ENCODE measurements at regions not wholly inside any gene's neighbourhood (a gene's known extent, or its start where the extent isn't known, plus 50 kb on each side); places are given as distances from the start of the nearest gene placed in this dataset.

DNA sequence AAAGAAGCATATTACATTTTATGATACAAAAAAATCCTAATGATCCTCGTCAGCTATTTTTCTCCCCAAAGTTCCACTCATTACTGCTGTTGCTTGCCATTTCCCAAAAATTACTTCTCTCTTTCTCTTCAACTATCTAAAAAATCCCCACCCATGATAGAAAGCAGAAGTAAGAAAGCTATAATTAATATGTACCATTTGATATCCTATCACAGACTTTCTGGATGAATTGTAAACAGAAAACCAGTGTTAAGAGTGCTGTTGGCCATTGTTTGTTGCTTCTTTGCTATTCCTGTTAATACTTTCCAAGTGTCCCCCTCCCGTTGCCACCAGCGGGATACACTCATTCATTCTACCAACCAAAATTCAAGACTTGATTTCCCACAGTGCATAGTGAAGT lies 136.3 kb upstream of the SMARCA2 start:
- TF ChIP-seq POLR2A (IDR thresholded peaks at IDR 0.05; ENCODE audit: extremely low read depth, insufficient read length) (no peak), CTCF (IDR thresholded peaks at IDR 0.05; ENCODE audit: low read depth, low read length) (no peak), MYC (IDR thresholded peaks at IDR 0.05; ENCODE audit: low read depth, low read length) (no peak)
- TF ChIP-seq, protein P1, sequence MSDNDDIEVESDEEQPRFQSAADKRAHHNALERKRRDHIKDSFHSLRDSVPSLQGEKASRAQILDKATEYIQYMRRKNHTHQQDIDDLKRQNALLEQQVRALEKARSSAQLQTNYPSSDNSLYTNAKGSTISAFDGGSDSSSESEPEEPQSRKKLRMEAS (IDR thresholded peaks at IDR 0.05; ENCODE audit: low read depth, low read length), result no peak
- DNase-seq (ENCODE audit: low read depth), result no peak
- no peak overlapping the region for H3K4me3 ChIP-seq (ENCODE audit: low read depth, low read length)

DNA sequence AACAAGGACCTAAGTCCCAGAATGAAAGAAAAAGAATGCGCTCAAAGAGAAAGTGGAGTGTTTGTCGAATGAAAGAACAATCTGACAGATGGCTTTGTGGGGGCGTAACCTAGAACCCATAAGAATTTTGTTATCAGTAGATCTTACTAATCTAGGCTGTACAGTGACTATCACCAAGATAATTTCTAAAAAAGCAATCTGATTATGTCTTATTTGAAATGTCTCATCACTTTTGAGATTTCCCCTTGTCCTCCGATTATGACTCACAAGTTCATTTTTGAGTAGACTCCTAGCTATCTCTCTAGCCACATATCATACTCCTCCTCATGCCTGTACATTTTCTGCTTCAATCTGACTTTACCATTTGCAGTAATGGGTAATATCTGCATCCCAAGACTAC lies 135.6 kb upstream of the SMARCA2 start:
- no peak for DNase-seq (ENCODE audit: low read depth)
- no peak overlapping the region for H3K4me3 ChIP-seq (ENCODE audit: low read depth, low read length)
- no peak for TF ChIP-seq CTCF (IDR thresholded peaks at IDR 0.05; ENCODE audit: low read depth, low read length)
- TF ChIP-seq POLR2A (IDR thresholded peaks at IDR 0.05; ENCODE audit: extremely low read depth, insufficient read length), result no peak
- TF ChIP-seq, protein P1 (IDR thresholded peaks at IDR 0.05; ENCODE audit: low read depth, low read length), result no peak
- no peak for TF ChIP-seq MYC (IDR thresholded peaks at IDR 0.05; ENCODE audit: low read depth, low read length)

DNA sequence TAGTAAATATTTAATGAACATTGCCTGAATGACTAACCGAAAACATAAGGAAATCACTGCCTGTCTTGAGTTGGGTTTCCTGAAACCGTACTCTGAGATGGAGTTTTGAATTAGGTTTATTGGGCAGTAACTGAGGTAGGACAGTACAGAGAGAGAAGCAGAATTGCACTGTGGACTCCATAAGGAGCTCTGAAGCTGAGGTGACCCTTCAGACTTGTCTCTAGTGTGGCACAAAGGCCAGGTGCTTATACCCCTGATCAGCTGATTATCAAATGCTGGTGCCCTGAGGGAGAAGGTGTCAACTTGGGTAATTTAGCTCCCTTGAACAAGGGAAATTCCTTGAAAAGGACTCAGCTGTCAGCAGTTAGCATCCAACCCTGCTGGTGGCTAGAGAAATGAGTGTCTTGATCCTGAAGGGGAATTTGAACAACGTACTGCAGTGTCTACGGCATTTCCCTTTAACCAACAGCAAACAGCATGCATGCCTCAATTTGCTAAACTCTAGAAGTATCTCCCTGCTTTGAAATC lies 135.0 kb upstream of the SMARCA2 start:
- no peak for DNase-seq (ENCODE audit: low read depth)

DNA sequence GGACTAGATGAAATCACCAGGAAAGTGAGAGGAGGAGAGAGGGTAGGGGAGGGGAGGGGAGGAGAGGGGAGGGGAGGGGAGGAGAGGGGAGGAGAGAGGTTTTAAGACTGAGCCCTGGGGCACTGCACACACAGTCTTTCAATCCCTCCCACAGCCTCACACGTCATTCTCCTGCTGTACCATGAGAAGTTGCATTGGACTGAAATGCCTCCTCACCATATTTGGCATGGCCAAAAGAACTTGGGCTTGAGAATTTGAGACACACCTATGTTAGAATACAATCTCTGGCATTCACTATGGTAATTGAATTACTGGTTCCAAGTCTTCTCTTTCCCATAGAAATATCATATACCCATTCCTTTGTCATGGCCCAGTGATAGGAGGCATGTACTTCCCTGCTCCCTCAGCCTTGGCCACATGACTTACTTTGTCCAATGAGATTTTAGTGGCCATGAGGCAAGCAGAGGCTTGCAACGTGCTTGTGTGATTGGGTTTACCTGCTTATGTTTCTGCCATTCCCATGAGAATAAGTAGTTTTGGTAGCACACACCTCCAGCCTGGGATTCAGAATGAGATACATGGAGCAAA lies 133.3 kb upstream of the SMARCA2 start:
- no peak overlapping the region for H3K4me3 ChIP-seq (ENCODE audit: low read depth, low read length)
- DNase-seq (ENCODE audit: low read depth), result no peak
- TF ChIP-seq MYC (IDR thresholded peaks at IDR 0.05; ENCODE audit: low read depth, low read length) (no peak), CTCF (IDR thresholded peaks at IDR 0.05; ENCODE audit: low read depth, low read length) (no peak), POLR2A (IDR thresholded peaks at IDR 0.05; ENCODE audit: extremely low read depth, insufficient read length) (no peak)
- TF ChIP-seq, protein P1 (IDR thresholded peaks at IDR 0.05; ENCODE audit: low read depth, low read length), result no peak

More for the DNA sequence above, 135.0 kb upstream of the SMARCA2 start:
- no peak overlapping the region for H3K4me3 ChIP-seq (ENCODE audit: low read depth, low read length)
- TF ChIP-seq, protein P1 (IDR thresholded peaks at IDR 0.05; ENCODE audit: low read depth, low read length), result no peak
- TF ChIP-seq POLR2A (IDR thresholded peaks at IDR 0.05; ENCODE audit: extremely low read depth, insufficient read length), result no peak
- no peak for TF ChIP-seq CTCF (IDR thresholded peaks at IDR 0.05; ENCODE audit: low read depth, low read length)

DNA sequence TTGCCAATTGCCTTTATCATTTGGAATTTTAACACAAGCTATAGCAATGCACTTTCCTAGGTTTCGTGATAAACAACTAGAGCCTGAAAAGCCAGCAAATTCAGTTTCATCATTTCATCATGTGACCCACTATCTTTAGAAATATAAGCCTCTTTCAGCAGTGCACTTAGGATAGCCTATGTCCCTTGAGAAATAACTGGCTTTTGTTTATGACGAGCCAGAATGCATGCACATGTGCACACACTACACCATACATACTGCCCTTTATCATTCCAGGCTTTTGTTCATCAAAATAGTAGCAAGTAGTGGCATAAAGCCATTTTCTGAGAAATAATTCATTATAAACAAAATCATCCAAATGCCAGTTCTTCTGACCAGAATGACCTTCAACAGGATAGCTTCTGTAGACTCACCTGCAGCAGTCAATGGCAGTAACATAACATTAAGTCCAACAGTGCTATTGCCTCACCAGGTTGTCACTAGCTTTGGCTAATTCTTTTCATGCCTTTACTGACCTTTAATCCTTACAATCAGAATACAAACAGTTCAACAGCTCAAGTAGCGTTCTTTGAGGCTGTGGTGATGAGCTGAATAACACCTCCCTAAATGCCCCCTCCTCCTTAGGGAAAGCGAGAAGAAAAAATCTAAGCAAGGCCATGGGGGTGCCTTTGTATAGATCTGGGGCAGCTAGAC lies 132.3 kb upstream of the SMARCA2 start:
- no peak overlapping the region for H3K4me3 ChIP-seq (ENCODE audit: low read depth, low read length)
- TF ChIP-seq POLR2A (IDR thresholded peaks at IDR 0.05; ENCODE audit: extremely low read depth, insufficient read length) (no peak), MYC (IDR thresholded peaks at IDR 0.05; ENCODE audit: low read depth, low read length) (no peak), CTCF (IDR thresholded peaks at IDR 0.05; ENCODE audit: low read depth, low read length) (no peak)
- TF ChIP-seq, protein P1 (IDR thresholded peaks at IDR 0.05; ENCODE audit: low read depth, low read length), result no peak
- no peak for DNase-seq (ENCODE audit: low read depth)

Measured in NB4 (cell line).